Gastroesophageal sphincter (tissue), 4 donors: ENCODE measurements at regions not wholly inside any gene's neighbourhood (a gene's known extent, or its start where the extent isn't known, plus 50 kb on each side); places are given as distances from the start of the nearest gene placed in this dataset.

Experiments used
- ATAC-seq: fragments of 150-250 bp; one replicate; pipeline ENCODE4 v1.9.1; 2016; ENCODE audit warnings: mild to moderate bottlenecking, moderate library complexity
- H3K27ac ChIP-seq, 4 donors: fragments of 200-600 bp; sonication (generic) in 3 of 4; 1 replicate in 3 of 4; 2 replicates in 1 of 4; pipeline ENCODE4 v1.5.1; 2016 to 2019
- H3K27me3 ChIP-seq: fragments of 200-600 bp; sonication (generic); one replicate; pipeline ENCODE4 v1.5.1; 2019
- H3K36me3 ChIP-seq, 2 donors: fragments of 200-600 bp; sonication (generic); one replicate each; pipeline ENCODE4 v1.5.1; 2019; ENCODE audit warnings: control low read depth in 1 of 2
- H3K4me1 ChIP-seq, 3 donors: fragments of 200-600 bp; sonication (generic); 1 replicate in 2 of 3; 2 replicates in 1 of 3; pipeline ENCODE4 v1.5.1; 2016 to 2019; ENCODE audit warnings: control low read depth in 2 of 3
- H3K4me3 ChIP-seq, 2 donors: fragments of 200-600 bp; sonication (generic); one replicate each; pipeline ENCODE4 v1.5.1; 2019; ENCODE audit warnings: mild to moderate bottlenecking in 1 of 2, moderate library complexity in 1 of 2
- H3K9me3 ChIP-seq, 3 donors: fragments of 200-600 bp; sonication (generic); one replicate each; pipeline ENCODE4 v1.5.1; 2017 to 2019; ENCODE audit warnings: control low read depth in 2 of 3
- CTCF ChIP-seq, 4 experiments: fragments of 200-600 bp in 2 of 4; fragments of 450-650 bp in 2 of 4; sonication (generic) in 1 of 4; IDR thresholded peaks; one replicate each; pipeline ENCODE4 v1.5.1; 2017 to 2019; ENCODE audit warnings: antibody characterized with exemption in 4 of 4, mild to moderate bottlenecking in 2 of 4, moderate library complexity in 2 of 4
- EP300 ChIP-seq: sonication (generic); formaldehyde crosslinking; IDR thresholded peaks from one replicate; pipeline ENCODE4 v1.6.1; 2017; ENCODE audit warnings: antibody characterized with exemption, mild to moderate bottlenecking
- POLR2A ChIP-seq, 2 donors: fragments of 450-650 bp; IDR thresholded peaks; one replicate each; pipeline ENCODE4 v1.6.1; 2017; ENCODE audit warnings: antibody characterized with exemption in 2 of 2, mild to moderate bottlenecking in 2 of 2, moderate library complexity in 1 of 2
- POLR2AphosphoS5 ChIP-seq: sonication (generic); formaldehyde crosslinking; IDR thresholded peaks from one replicate; pipeline ENCODE4 v1.6.1; 2017; ENCODE audit warnings: antibody characterized with exemption
- WGBS, 2 donors: methylation state at CpG; one replicate each; pipeline ENCODE4 v1.1.5; 2018; ENCODE audit warnings: low coverage in 1 of 2; 5-methylcytosine and 5-hydroxymethylcytosine counted together

GRCh38 chr4:136743238-136743637, 789.1 kb downstream of the PCDH18 start:
- Histone ChIP-seq H3K27me3 (no peaks in the 10 kb centered on the region), H3K27ac (no peak overlapping the region), H3K9me3 (no peaks in the 10 kb centered on the region), H3K36me3 (no peaks in the 10 kb centered on the region), H3K4me1 (peaks cover 0 to 3% (median 0%) of the 10 kb centered on the region in 3 donors), H3K4me3 (no peak overlapping the region)
- WGBS, 2 donors: 73 to 83% methylated on average over 1 of the region's 1 CpG
- TF ChIP-seq POLR2AphosphoS5: no peak
- no peak for TF ChIP-seq CTCF (IDR thresholded peaks at IDR 0.05)
- TF ChIP-seq POLR2A (IDR thresholded peaks at IDR 0.05): no peak
- no peak for TF ChIP-seq EP300
- no peak for ATAC-seq

GRCh38 chr4:136742333-136742732, 790.0 kb downstream of the PCDH18 start:
- Histone ChIP-seq H3K4me1 (no peaks in the 10 kb centered on the region), H3K9me3 (no peaks in the 10 kb centered on the region), H3K27me3 (no peaks in the 10 kb centered on the region), H3K4me3 (no peak overlapping the region), H3K36me3 (no peaks in the 10 kb centered on the region), H3K27ac (no peak overlapping the region)
- no peak for ATAC-seq
- 25 to 40% methylated on average over 2 to 3 of the region's 3 CpGs for WGBS, 2 donors
- no peak for TF ChIP-seq POLR2AphosphoS5
- no peak for TF ChIP-seq EP300
- TF ChIP-seq POLR2A (IDR thresholded peaks at IDR 0.05): no peak
- TF ChIP-seq CTCF (IDR thresholded peaks at IDR 0.05): no peak

GRCh38 chr4:136741468-136741867, 790.8 kb downstream of the PCDH18 start:
- Histone ChIP-seq H3K4me1 (no peaks in the 10 kb centered on the region), H3K27ac (no peak overlapping the region), H3K36me3 (no peaks in the 10 kb centered on the region), H3K9me3 (no peaks in the 10 kb centered on the region), H3K4me3 (no peak overlapping the region), H3K27me3 (no peaks in the 10 kb centered on the region)
- TF ChIP-seq EP300: no peak
- no peak for TF ChIP-seq POLR2A (IDR thresholded peaks at IDR 0.05)
- no peak for TF ChIP-seq POLR2AphosphoS5
- TF ChIP-seq CTCF (IDR thresholded peaks at IDR 0.05): no peak
- ATAC-seq: no peak
- 76 to 77% methylated on average over 2 of the region's 2 CpGs for WGBS, 2 donors

- Histone ChIP-seq H3K9me3 (no peaks in the 10 kb centered on the region), H3K4me3 (no peak overlapping the region), H3K27ac (no peak overlapping the region), H3K27me3 (no peaks in the 10 kb centered on the region), H3K36me3 (no peaks in the 10 kb centered on the region), H3K4me1 (no peaks in the 10 kb centered on the region)
- no peak for TF ChIP-seq POLR2A (IDR thresholded peaks at IDR 0.05)
- no peak for TF ChIP-seq CTCF (IDR thresholded peaks at IDR 0.05)
- no peak for TF ChIP-seq EP300
- no peak for ATAC-seq
- 70 to 71% methylated on average over 4 of the region's 4 CpGs for WGBS, 2 donors
Measured at GRCh38 chr4:136740326-136740725, 792.0 kb downstream of the PCDH18 start.

- TF ChIP-seq EP300: no peak
- no peak for TF ChIP-seq CTCF (IDR thresholded peaks at IDR 0.05)
- no peak for TF ChIP-seq POLR2A (IDR thresholded peaks at IDR 0.05)
- TF ChIP-seq POLR2AphosphoS5: no peak
- H3K4me1 ChIP-seq: no peaks in the 10 kb centered on the region
- H3K27ac ChIP-seq: no peak overlapping the region
- H3K36me3 ChIP-seq: no peaks in the 10 kb centered on the region
- ATAC-seq: no peak
- no peaks in the 10 kb centered on the region for H3K27me3 ChIP-seq
- no peak overlapping the region for H3K4me3 ChIP-seq
- no peaks in the 10 kb centered on the region for H3K9me3 ChIP-seq
Measured at GRCh38 chr4:136737066-136737465, 795.2 kb downstream of the PCDH18 start.
